HCT116 (cell line): ENCODE measurements at regions not wholly inside any gene's neighbourhood (a gene's known extent, or its start where the extent isn't known, plus 50 kb on each side); places are given as distances from the start of the nearest gene placed in this dataset.

Experiments used
- EZH2 ChIP-seq: fragments of 200-600 bp; sonication (generic); IDR thresholded peaks from 2 replicates; pipeline ENCODE4 v1.6.1; 2017; ENCODE audit warnings: antibody characterized with exemption, mixed run types
- MAX ChIP-seq: IDR thresholded peaks from 2 replicates; pipeline ENCODE4 v1.6.1; 2012
- POLR2A ChIP-seq: IDR thresholded peaks from 2 replicates; pipeline ENCODE4 v1.7.0; 2011; ENCODE audit warnings: borderline replicate concordance; ENCODE audit not compliant: insufficient read depth, insufficient read length; ENCODE audit errors: extremely low read depth
- POLR2AphosphoS5 ChIP-seq: IDR thresholded peaks from 2 replicates; pipeline ENCODE4 v1.6.1; 2011; ENCODE audit warnings: mild to moderate bottlenecking, low read depth, low read length, moderate library complexity
- TF ChIP-seq, protein P1 (sequence below), 3 experiments: fragments of 200-600 bp in 1 of 3; sonication (generic) in 1 of 3; IDR thresholded peaks in 2 of 3; conservative IDR thresholded peaks in 1 of 3; 2 replicates each; pipeline ENCODE4 v1.5.1; 2012 to 2017; ENCODE audit warnings: low read depth in 2 of 3, low read length in 2 of 3, antibody characterized with exemption in 1 of 3, borderline replicate concordance in 1 of 3, control low read depth in 1 of 3, mild to moderate bottlenecking in 1 of 3, mixed read lengths in 1 of 3, mixed run types in 1 of 3, moderate library complexity in 1 of 3; ENCODE audit not compliant: insufficient read depth in 1 of 3

- TF ChIP-seq, protein P1, sequence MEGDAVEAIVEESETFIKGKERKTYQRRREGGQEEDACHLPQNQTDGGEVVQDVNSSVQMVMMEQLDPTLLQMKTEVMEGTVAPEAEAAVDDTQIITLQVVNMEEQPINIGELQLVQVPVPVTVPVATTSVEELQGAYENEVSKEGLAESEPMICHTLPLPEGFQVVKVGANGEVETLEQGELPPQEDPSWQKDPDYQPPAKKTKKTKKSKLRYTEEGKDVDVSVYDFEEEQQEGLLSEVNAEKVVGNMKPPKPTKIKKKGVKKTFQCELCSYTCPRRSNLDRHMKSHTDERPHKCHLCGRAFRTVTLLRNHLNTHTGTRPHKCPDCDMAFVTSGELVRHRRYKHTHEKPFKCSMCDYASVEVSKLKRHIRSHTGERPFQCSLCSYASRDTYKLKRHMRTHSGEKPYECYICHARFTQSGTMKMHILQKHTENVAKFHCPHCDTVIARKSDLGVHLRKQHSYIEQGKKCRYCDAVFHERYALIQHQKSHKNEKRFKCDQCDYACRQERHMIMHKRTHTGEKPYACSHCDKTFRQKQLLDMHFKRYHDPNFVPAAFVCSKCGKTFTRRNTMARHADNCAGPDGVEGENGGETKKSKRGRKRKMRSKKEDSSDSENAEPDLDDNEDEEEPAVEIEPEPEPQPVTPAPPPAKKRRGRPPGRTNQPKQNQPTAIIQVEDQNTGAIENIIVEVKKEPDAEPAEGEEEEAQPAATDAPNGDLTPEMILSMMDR (IDR thresholded peaks at IDR 0.05 in 2 of 3, conservative IDR thresholded peaks at IDR 0.05 in 1 of 3; ENCODE audit: borderline replicate concordance in 1 of 3, insufficient read depth in 1 of 3, low read depth in 2 of 3, low read length in 2 of 3) = no peak
- TF ChIP-seq POLR2AphosphoS5 (no peak), MAX (no peak), EZH2 (no peak), POLR2A (no peak)
These were observed 65.6 kb upstream of the EPCAM start for GRCh38 chr2:47303341-47304148.
